Mammary epithelial cell (primary cell): ENCODE measurements at regions not wholly inside any gene's neighbourhood (a gene's known extent, or its start where the extent isn't known, plus 50 kb on each side); places are given as distances from the start of the nearest gene placed in this dataset.
"Not testable (repeated sequence)": the region's sequence is repeated elsewhere in the genome, so short reads cannot be mapped to it uniquely, and the experiment has no call there.

Experiments
- CTCF ChIP-seq, 2 donors: IDR thresholded peaks in 1 of 2; conservative IDR thresholded peaks in 1 of 2; 2 replicates each; pipeline ENCODE4 v1.5.1; 2011 to 2012; ENCODE audit warnings: inconsistent platforms in 2 of 2, low read length in 2 of 2, mild to moderate bottlenecking in 2 of 2, control low read depth in 1 of 2, low read depth in 1 of 2; ENCODE audit not compliant: insufficient read depth in 1 of 2; ENCODE audit errors: extremely low read depth in 1 of 2
- EZH2 ChIP-seq: IDR thresholded peaks from 2 replicates; pipeline ENCODE4 v1.6.1; 2012; ENCODE audit warnings: low read length, inconsistent platforms, borderline replicate concordance

GRCh38 chr11:45739071-45739470, 65.9 kb upstream of the SLC35C1 start:
- TF ChIP-seq CTCF (conservative IDR thresholded peaks at IDR 0.05 in 1 of 2, IDR thresholded peaks at IDR 0.05 in 1 of 2; ENCODE audit: extremely low read depth in 1 of 2, insufficient read depth in 1 of 2, low read depth in 1 of 2, low read length in 2 of 2); EZH2: not testable (repeated sequence)
